Liver (tissue), 8 donors: ENCODE measurements at regions not wholly inside any gene's neighbourhood (a gene's known extent, or its start where the extent isn't known, plus 50 kb on each side); places are given as distances from the start of the nearest gene placed in this dataset.

Source experiments
- DNase-seq: peaks from one replicate; pipeline ENCODE4 v3.0.0-alpha.2; 2017; ENCODE audit warnings: low spot score
- H3K27ac ChIP-seq, 2 donors: one replicate each; pipeline ENCODE4 v1.7.0; 2013; ENCODE audit warnings: inconsistent platforms in 2 of 2, low read length in 2 of 2, control low read depth in 1 of 2, low read depth in 1 of 2, mild to moderate bottlenecking in 1 of 2
- H3K27me3 ChIP-seq, 4 donors: one replicate each; pipeline versions ENCODE4 v1.6.1 to v1.7.0; 2013; ENCODE audit warnings: low read length in 3 of 4, inconsistent platforms in 1 of 4, mild to moderate bottlenecking in 1 of 4, moderate library complexity in 1 of 4; ENCODE audit not compliant: control insufficient read depth in 4 of 4, insufficient read depth in 4 of 4
- H3K36me3 ChIP-seq, 4 donors: one replicate each; pipeline versions ENCODE4 v1.6.1 to v1.7.0; 2013; ENCODE audit warnings: low read length in 3 of 4, mild to moderate bottlenecking in 3 of 4, low read depth in 1 of 4, moderate library complexity in 1 of 4; ENCODE audit not compliant: control insufficient read depth in 4 of 4, insufficient read depth in 3 of 4
- H3K4me1 ChIP-seq, 4 donors: one replicate each; pipeline versions ENCODE4 v1.6.1 to v1.7.0; 2013; ENCODE audit warnings: low read length in 3 of 4, mild to moderate bottlenecking in 3 of 4, moderate library complexity in 1 of 4; ENCODE audit not compliant: control insufficient read depth in 4 of 4, insufficient read depth in 4 of 4
- H3K4me3 ChIP-seq, 3 donors: one replicate each; pipeline versions ENCODE4 v1.6.1 to v1.7.0; 2013; ENCODE audit warnings: low read length in 3 of 3, control low read depth in 1 of 3, low read depth in 1 of 3, mild to moderate bottlenecking in 1 of 3
- H3K9ac ChIP-seq, 2 donors: one replicate each; pipeline ENCODE4 v1.7.0; 2013; ENCODE audit warnings: low read length in 2 of 2, mild to moderate bottlenecking in 2 of 2, moderate library complexity in 2 of 2, control low read depth in 1 of 2, low read depth in 1 of 2
- H3K9me3 ChIP-seq, 4 donors: one replicate each; pipeline versions ENCODE4 v1.6.1 to v1.7.0; 2013; ENCODE audit warnings: low read length in 3 of 4; ENCODE audit not compliant: control insufficient read depth in 4 of 4
- ATF3 ChIP-seq: IDR thresholded peaks from 2 replicates; pipeline ENCODE4 v1.6.1; 2016; ENCODE audit warnings: antibody characterized with exemption
- CTCF ChIP-seq: fragments of 150-350 bp; IDR thresholded peaks from 2 replicates; pipeline ENCODE4 v1.5.1; 2017; ENCODE audit warnings: improper control_type of control experiment, low read depth, low read length; ENCODE audit not compliant: missing input control
- EGR1 ChIP-seq, 2 donors: IDR thresholded peaks; 2 replicates each; pipeline ENCODE4 v1.6.1; 2016 to 2018; ENCODE audit warnings: antibody characterized with exemption in 2 of 2, low read depth in 2 of 2
- FOXA1 ChIP-seq: IDR thresholded peaks from 2 replicates; pipeline ENCODE4 v1.6.1; 2016; ENCODE audit warnings: antibody characterized with exemption
- FOXA2 ChIP-seq: IDR thresholded peaks from 2 replicates; pipeline ENCODE4 v1.6.1; 2016; ENCODE audit warnings: antibody characterized with exemption
- GABPA ChIP-seq, 2 donors: IDR thresholded peaks in 1 of 2; conservative IDR thresholded peaks in 1 of 2; 2 replicates each; pipeline ENCODE4 v1.6.1; 2016; ENCODE audit warnings: antibody characterized with exemption in 2 of 2, mild to moderate bottlenecking in 1 of 2, moderate library complexity in 1 of 2
- HNF4A ChIP-seq, 2 donors: conservative IDR thresholded peaks; 2 replicates each; pipeline ENCODE4 v1.6.1; 2016; ENCODE audit warnings: antibody characterized with exemption in 2 of 2, mild to moderate bottlenecking in 2 of 2
- HNF4G ChIP-seq: IDR thresholded peaks from 2 replicates; pipeline ENCODE4 v1.6.1; 2016; ENCODE audit warnings: antibody characterized with exemption
- JUND ChIP-seq, 2 donors: IDR thresholded peaks; 2 replicates each; pipeline ENCODE4 v1.6.1; 2016; ENCODE audit warnings: antibody characterized with exemption in 2 of 2
- MAX ChIP-seq: IDR thresholded peaks from 2 replicates; pipeline ENCODE4 v1.6.1; 2016; ENCODE audit warnings: antibody characterized with exemption
- NR2F2 ChIP-seq: IDR thresholded peaks from 2 replicates; pipeline ENCODE4 v1.6.1; 2016; ENCODE audit warnings: antibody characterized with exemption
- RAD21 ChIP-seq, 2 donors: IDR thresholded peaks; 2 replicates each; pipeline ENCODE4 v1.6.1; 2016; ENCODE audit warnings: antibody characterized with exemption in 2 of 2, mild to moderate bottlenecking in 2 of 2
- REST ChIP-seq: IDR thresholded peaks from 2 replicates; pipeline ENCODE4 v1.6.1; 2016; ENCODE audit warnings: antibody characterized with exemption, mild to moderate bottlenecking
- RXRA ChIP-seq, 2 donors: IDR thresholded peaks; 2 replicates each; pipeline ENCODE4 v1.6.1; 2017 to 2018; ENCODE audit warnings: antibody characterized with exemption in 2 of 2, mild to moderate bottlenecking in 1 of 2
- SP1 ChIP-seq: IDR thresholded peaks from 2 replicates; pipeline ENCODE4 v1.6.1; 2018; ENCODE audit warnings: antibody characterized with exemption, mild to moderate bottlenecking
- TAF1 ChIP-seq: conservative IDR thresholded peaks from 2 replicates; pipeline ENCODE4 v1.6.1; 2016; ENCODE audit warnings: antibody characterized with exemption, mild to moderate bottlenecking
- YY1 ChIP-seq: IDR thresholded peaks from 2 replicates; pipeline ENCODE4 v1.6.1; 2016; ENCODE audit warnings: antibody characterized with exemption, mild to moderate bottlenecking
- ZBTB33 ChIP-seq: IDR thresholded peaks from 2 replicates; pipeline ENCODE4 v1.6.1; 2016; ENCODE audit warnings: antibody characterized with exemption
- WGBS: extraction: QIAGEN DNeasy Blood & Tissue Kit; methylation state at CpG from one replicate; pipeline ENCODE4 v1.1.7; 2013; 5-methylcytosine and 5-hydroxymethylcytosine counted together
- donor health status: healthy.
- donor health status: healthy.
- donor health status: healthy.
- donor health status: healthy.
- donor health status: healthy.

GRCh38 chr10:83612050-83612449 is 527.3 kb upstream of the GHITM start:
- TF ChIP-seq RXRA (IDR thresholded peaks at IDR 0.05) (no peak), FOXA1 (no peak), ZBTB33 (no peak), MAX (no peak), ATF3 (no peak), HNF4A (conservative IDR thresholded peaks at IDR 0.05) (no peak), HNF4G (no peak), TAF1 (no peak), NR2F2 (no peak), YY1 (no peak), JUND (IDR thresholded peaks at IDR 0.05) (no peak), FOXA2 (no peak), GABPA (IDR thresholded peaks at IDR 0.05 in 1 of 2, conservative IDR thresholded peaks at IDR 0.05 in 1 of 2) (no peak), SP1 (no peak)
- no peaks in the 10 kb centered on the region for H3K36me3 ChIP-seq
- no peak for DNase-seq
- WGBS, result 73% methylated on average over 4 of the region's 4 CpGs
- no peaks in the 10 kb centered on the region for H3K9me3 ChIP-seq
- no peaks in the 10 kb centered on the region for H3K4me1 ChIP-seq
- H3K9ac ChIP-seq, result no peak overlapping the region
- no peaks in the 10 kb centered on the region for H3K27me3 ChIP-seq
- H3K4me3 ChIP-seq, result no peak overlapping the region
- H3K27ac ChIP-seq, result no peak overlapping the region

GRCh38 chr10:83612746-83613145 is 526.6 kb upstream of the GHITM start:
- TF ChIP-seq SP1, result no peak
- no peak for TF ChIP-seq TAF1
- TF ChIP-seq RXRA (IDR thresholded peaks at IDR 0.05), result no peak
- TF ChIP-seq HNF4G, result no peak
- no peak for TF ChIP-seq ZBTB33
- no peak for TF ChIP-seq MAX
- no peak for TF ChIP-seq CTCF
- no peak for TF ChIP-seq JUND (IDR thresholded peaks at IDR 0.05)
- TF ChIP-seq RAD21 (IDR thresholded peaks at IDR 0.05), result no peak
- no peak for TF ChIP-seq ATF3
- TF ChIP-seq FOXA2, result no peak
- no peak for TF ChIP-seq FOXA1
- no peak for TF ChIP-seq GABPA (IDR thresholded peaks at IDR 0.05 in 1 of 2, conservative IDR thresholded peaks at IDR 0.05 in 1 of 2)
- TF ChIP-seq HNF4A (conservative IDR thresholded peaks at IDR 0.05), result no peak
- no peak for TF ChIP-seq REST
- TF ChIP-seq YY1, result no peak
- no peak for TF ChIP-seq NR2F2
- TF ChIP-seq EGR1 (IDR thresholded peaks at IDR 0.05; ENCODE audit: low read depth in 2 of 2), result no peak
- 66% methylated on average over 2 of the region's 2 CpGs for WGBS
- H3K36me3 ChIP-seq, result no peaks in the 10 kb centered on the region
- no peak overlapping the region for H3K4me3 ChIP-seq
- no peak overlapping the region for H3K27ac ChIP-seq
- no peaks in the 10 kb centered on the region for H3K9me3 ChIP-seq
- no peaks in the 10 kb centered on the region for H3K27me3 ChIP-seq
- DNase-seq, result no peak
- peaks cover 0 to 2% (median 0%) of the 10 kb centered on the region in 4 donors for H3K4me1 ChIP-seq
- no peak overlapping the region for H3K9ac ChIP-seq
